HCT116 (cell line): ENCODE measurements at regions not wholly inside any gene's neighbourhood (a gene's known extent, or its start where the extent isn't known, plus 50 kb on each side); places are given as distances from the start of the nearest gene placed in this dataset.

Experiments
- ATAC-seq: fragments of 200-7000 bp; cut with Tn5 transposase; 2 replicates; pipeline ENCODE4 v1.9.1; 2020; ENCODE audit warnings: mild to moderate bottlenecking, moderate library complexity
- BruUV-seq: library from RNA; stranded (reverse); fragments of 400-500 nt; replicated peaks from 2 replicates; lab custom pipeline; 2021; lab: Mats Ljungman, UMichigan
- CTCF ChIA-PET: fragments of 300-600 bp; sonication (Branson Sonifier 250); formaldehyde crosslinking; loops from one replicate; lab custom pipeline; 2021; ENCODE audit warnings: antibody characterized with exemption; lab: Charles Lee
- POLR2A ChIA-PET: fragments of 300-600, 350-600 bp; sonication (Branson Sonifier 250); formaldehyde crosslinking; loops from one replicate; lab custom pipeline; 2021; ENCODE audit warnings: antibody characterized with exemption; lab: Charles Lee
- RAD21 ChIA-PET, 2 experiments: fragments of 300-600 bp; sonication (Branson Sonifier 250); formaldehyde crosslinking; loops; one replicate each; lab custom pipeline; 2023; ENCODE audit warnings: low total read pairs in 2 of 2; ENCODE audit not compliant: uncharacterized antibody in 2 of 2, unreplicated experiment in 2 of 2, low non-redundant PET in 1 of 2; lab: Charles Lee
- DNase-seq: peaks from one replicate; pipeline ENCODE4 v3.0.0-alpha.2; 2010; ENCODE audit warnings: low read depth, low spot score
- H2AFZ ChIP-seq: fragments of 200-600 bp; shearing (Covaris generic), sonication (generic); 2 replicates; pipeline ENCODE4 v1.6.1; 2017; ENCODE audit warnings: low read depth, mixed run types, mixed read lengths, antibody characterized with exemption, low read length; ENCODE audit not compliant: poor library complexity, severe bottlenecking
- H3K27ac ChIP-seq: 2 replicates; pipeline ENCODE4 v1.5.1; 2012; ENCODE audit warnings: low read depth, low read length
- H3K27me3 ChIP-seq: fragments of 200-600 bp; sonication (generic); 2 replicates; pipeline ENCODE4 v1.6.1; 2016; ENCODE audit warnings: mixed run types, low read length, mixed read lengths; ENCODE audit not compliant: insufficient read depth
- H3K36me3 ChIP-seq, 2 experiments: fragments of 200-500 bp in 1 of 2; fragments of 200-600 bp in 1 of 2; sonication (Bioruptor generic) in 1 of 2; sonication (generic) in 1 of 2; 2 replicates each; pipeline versions ENCODE4 v1.5.1 to v1.6.1; 2014 to 2016; ENCODE audit warnings: low read length in 2 of 2, inconsistent platforms in 1 of 2, mixed read lengths in 1 of 2, mixed run types in 1 of 2; ENCODE audit not compliant: insufficient read depth in 2 of 2, control insufficient read depth in 1 of 2
- H3K4me1 ChIP-seq, 2 experiments: fragments of 200-600 bp in 1 of 2; sonication (generic) in 1 of 2; 2 replicates each; pipeline versions ENCODE4 v1.5.1 to v1.6.1; 2012 to 2017; ENCODE audit warnings: low read length in 2 of 2, inconsistent platforms in 1 of 2, mild to moderate bottlenecking in 1 of 2, mixed read lengths in 1 of 2, mixed run types in 1 of 2, moderate library complexity in 1 of 2; ENCODE audit not compliant: insufficient read depth in 2 of 2, control insufficient read depth in 1 of 2
- H3K4me2 ChIP-seq: fragments of 200-600 bp; sonication (generic); 2 replicates; pipeline ENCODE4 v1.6.1; 2017; ENCODE audit warnings: mixed run types, low read length, mixed read lengths
- H3K4me3 ChIP-seq, 2 experiments: fragments of 200-600 bp in 1 of 2; sonication (generic) in 1 of 2; replicated peaks in 1 of 2; 2 replicates each; pipeline ENCODE4 v1.5.1; 2011 to 2016; ENCODE audit warnings: low read length in 2 of 2, control low read depth in 1 of 2, low read depth in 1 of 2, mild to moderate bottlenecking in 1 of 2, mixed read lengths in 1 of 2, mixed run types in 1 of 2
- H3K79me2 ChIP-seq: fragments of 200-600 bp; sonication (generic); 2 replicates; pipeline ENCODE4 v1.6.1; 2017; ENCODE audit warnings: mild to moderate bottlenecking, mixed run types, low read length, moderate library complexity, mixed read lengths; ENCODE audit not compliant: insufficient read depth
- H3K9ac ChIP-seq: fragments of 200-600 bp; sonication (generic); 2 replicates; pipeline ENCODE4 v1.6.1; 2016; ENCODE audit warnings: low read length, mixed read lengths
- H3K9me2 ChIP-seq: fragments of 200-600 bp; sonication (generic), shearing (Covaris generic); 2 replicates; pipeline ENCODE4 v1.6.1; 2017; ENCODE audit warnings: mixed run types, mild to moderate bottlenecking, moderate library complexity; ENCODE audit not compliant: insufficient read depth
- H3K9me3 ChIP-seq, 2 experiments: fragments of 200-500 bp in 1 of 2; fragments of 200-600 bp in 1 of 2; sonication (Bioruptor generic) in 1 of 2; sonication (generic) in 1 of 2; 2 replicates each; pipeline ENCODE4 v1.6.1; 2014 to 2017; ENCODE audit warnings: low read length in 2 of 2, mixed read lengths in 2 of 2, inconsistent platforms in 1 of 2, low read depth in 1 of 2, mild to moderate bottlenecking in 1 of 2, mixed run types in 1 of 2, moderate library complexity in 1 of 2; ENCODE audit not compliant: control insufficient read depth in 1 of 2, insufficient read depth in 1 of 2
- H4K20me1 ChIP-seq: fragments of 200-600 bp; sonication (generic), shearing (Covaris generic); 2 replicates; pipeline ENCODE4 v1.6.1; 2017; ENCODE audit warnings: mixed run types, mild to moderate bottlenecking, moderate library complexity; ENCODE audit not compliant: insufficient read depth
- CEBPB ChIP-seq: IDR thresholded peaks from 2 replicates; pipeline ENCODE4 v1.6.1; 2012; ENCODE audit warnings: low read depth
- ELF1 ChIP-seq: IDR thresholded peaks from 2 replicates; pipeline ENCODE4 v1.6.1; 2012; ENCODE audit warnings: low read depth, borderline replicate concordance
- EZH2 ChIP-seq: fragments of 200-600 bp; sonication (generic); IDR thresholded peaks from 2 replicates; pipeline ENCODE4 v1.6.1; 2017; ENCODE audit warnings: antibody characterized with exemption, mixed run types
- EZH2phosphoT487 ChIP-seq: fragments of 200-600 bp; IDR thresholded peaks from 2 replicates; pipeline ENCODE4 v1.6.1; 2018; ENCODE audit warnings: antibody characterized with exemption, borderline replicate concordance
- POLR2A ChIP-seq: IDR thresholded peaks from 2 replicates; pipeline ENCODE4 v1.7.0; 2011; ENCODE audit warnings: borderline replicate concordance; ENCODE audit not compliant: insufficient read depth, insufficient read length; ENCODE audit errors: extremely low read depth
- POLR2AphosphoS5 ChIP-seq: IDR thresholded peaks from 2 replicates; pipeline ENCODE4 v1.6.1; 2011; ENCODE audit warnings: mild to moderate bottlenecking, low read depth, low read length, moderate library complexity
- SP1 ChIP-seq: IDR thresholded peaks from 2 replicates; pipeline ENCODE4 v1.6.1; 2012; ENCODE audit warnings: low read depth
- TCF7L2 ChIP-seq: IDR thresholded peaks from 2 replicates; pipeline ENCODE4 v1.7.0; 2011; ENCODE audit warnings: borderline replicate concordance, inconsistent platforms; ENCODE audit not compliant: insufficient read depth, insufficient read length; ENCODE audit errors: extremely low read depth
- YY1 ChIP-seq: IDR thresholded peaks from 2 replicates; pipeline ENCODE4 v1.6.1; 2011; ENCODE audit warnings: low read length, low read depth, moderate library complexity, mild to moderate bottlenecking; ENCODE audit not compliant: insufficient replicate concordance; ENCODE audit errors: extremely low read depth
- ZFX ChIP-seq: fragments of 450-650 bp; IDR thresholded peaks from 2 replicates; pipeline ENCODE4 v1.6.1; 2017
- ZNF274 ChIP-seq: fragments of 200-500 bp; sonication (Bioruptor generic); IDR thresholded peaks from 2 replicates; pipeline ENCODE4 v1.6.1; 2014; ENCODE audit warnings: mild to moderate bottlenecking, low read depth, low read length, inconsistent platforms
- intact Hi-C: fragments of 100-400 bp; cut with micrococcal nuclease; formaldehyde crosslinking; loops from 2 replicates; pipeline ENCODE4 v1.10.0; 2022
- TF ChIP-seq, protein P1 (sequence below): IDR thresholded peaks from 2 replicates; pipeline ENCODE4 v1.6.1; 2011; ENCODE audit warnings: mild to moderate bottlenecking, low read length, moderate library complexity; ENCODE audit not compliant: insufficient replicate concordance; ENCODE audit errors: extremely low read depth

DNA sequence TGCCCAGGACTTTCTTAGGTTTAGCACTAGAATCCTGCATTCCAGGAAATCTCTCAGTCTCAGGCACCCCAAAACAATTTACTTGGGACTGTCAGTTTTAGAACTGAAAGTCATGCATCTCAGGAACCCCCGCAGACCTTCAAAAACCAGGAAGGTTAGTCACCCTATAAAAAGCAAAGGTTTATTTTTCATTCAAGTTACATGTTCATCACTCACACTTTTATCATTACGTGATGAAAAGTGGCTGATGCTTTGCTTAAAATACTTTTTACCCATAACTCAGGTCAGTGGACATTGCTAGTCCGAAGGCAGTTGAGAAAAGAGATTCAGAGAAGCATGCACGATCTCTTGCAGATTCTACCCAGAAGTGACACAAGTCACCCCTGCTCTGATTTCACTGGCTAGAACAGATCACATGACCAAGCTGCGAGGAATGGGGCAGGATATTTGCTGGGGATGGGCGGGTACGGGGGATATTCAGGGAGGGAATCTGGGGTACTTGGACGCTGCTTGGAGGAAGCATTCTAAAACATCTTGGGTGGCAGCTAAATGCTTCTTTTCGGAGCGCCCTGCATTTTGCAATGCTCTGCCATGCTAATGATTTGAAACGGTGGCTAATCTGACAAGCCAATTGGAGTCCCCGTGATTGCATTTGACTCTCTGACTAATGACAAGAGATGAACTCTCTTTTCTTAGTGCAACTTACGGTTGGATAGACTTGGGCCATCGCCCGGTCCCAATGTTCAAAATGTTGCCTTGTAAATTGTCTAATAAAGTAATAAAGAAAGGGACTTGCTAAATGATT, 110.2 kb downstream of the MIAT start:
- no peaks in the 10 kb centered on the region for H3K27me3 ChIP-seq
- H3K9me3 ChIP-seq = no peaks in the 10 kb centered on the region; a peak in 1 of 4 replicates
- intact Hi-C loops = no loop called here
- DNase-seq = no peak
- H3K9me2 ChIP-seq = no peaks in the 10 kb centered on the region
- no peaks in the 10 kb centered on the region for H3K4me1 ChIP-seq
- no TSS peak for BruUV-seq
- H3K4me3 ChIP-seq = no peak overlapping the region
- H3K36me3 ChIP-seq = no peaks in the 10 kb centered on the region
- no peak overlapping the region for H3K9ac ChIP-seq
- TF ChIP-seq, protein P1, sequence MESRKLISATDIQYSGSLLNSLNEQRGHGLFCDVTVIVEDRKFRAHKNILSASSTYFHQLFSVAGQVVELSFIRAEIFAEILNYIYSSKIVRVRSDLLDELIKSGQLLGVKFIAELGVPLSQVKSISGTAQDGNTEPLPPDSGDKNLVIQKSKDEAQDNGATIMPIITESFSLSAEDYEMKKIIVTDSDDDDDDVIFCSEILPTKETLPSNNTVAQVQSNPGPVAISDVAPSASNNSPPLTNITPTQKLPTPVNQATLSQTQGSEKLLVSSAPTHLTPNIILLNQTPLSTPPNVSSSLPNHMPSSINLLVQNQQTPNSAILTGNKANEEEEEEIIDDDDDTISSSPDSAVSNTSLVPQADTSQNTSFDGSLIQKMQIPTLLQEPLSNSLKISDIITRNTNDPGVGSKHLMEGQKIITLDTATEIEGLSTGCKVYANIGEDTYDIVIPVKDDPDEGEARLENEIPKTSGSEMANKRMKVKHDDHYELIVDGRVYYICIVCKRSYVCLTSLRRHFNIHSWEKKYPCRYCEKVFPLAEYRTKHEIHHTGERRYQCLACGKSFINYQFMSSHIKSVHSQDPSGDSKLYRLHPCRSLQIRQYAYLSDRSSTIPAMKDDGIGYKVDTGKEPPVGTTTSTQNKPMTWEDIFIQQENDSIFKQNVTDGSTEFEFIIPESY = no peak
- TF ChIP-seq ZFX = no peak
- no peak for TF ChIP-seq EZH2phosphoT487
- TF ChIP-seq EZH2 = no peak
- TF ChIP-seq ELF1 = no peak
- TF ChIP-seq POLR2AphosphoS5 = no peak
- ChIA-PET CTCF (no interaction called here), RAD21 (no interaction called here), POLR2A (no interaction called here)
- H3K4me2 ChIP-seq = no peak overlapping the region
- no peak overlapping the region for H2AFZ ChIP-seq
- H4K20me1 ChIP-seq = no peaks in the 10 kb centered on the region
- H3K27ac ChIP-seq = no peak overlapping the region
- no peak for ATAC-seq
- H3K79me2 ChIP-seq = no peaks in the 10 kb centered on the region

DNA sequence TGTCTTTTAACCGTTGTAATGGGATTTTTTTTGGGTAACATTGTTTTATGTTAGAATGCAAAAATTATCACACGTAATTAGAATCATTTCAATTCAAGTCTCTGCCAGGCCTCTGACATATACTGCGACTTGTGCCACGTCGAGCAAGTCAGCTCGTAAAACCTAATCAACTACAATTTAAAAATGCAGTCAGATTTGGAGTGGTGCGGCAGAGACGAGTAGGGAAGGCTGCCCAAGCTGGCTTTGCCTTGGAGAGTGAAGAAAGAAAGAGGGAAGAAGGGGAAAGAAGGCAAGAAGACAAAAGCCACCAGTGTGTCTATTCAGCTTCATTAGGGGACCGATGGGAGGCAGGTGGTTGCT, 110.7 kb downstream of the MIAT start:
- H3K9me3 ChIP-seq = no peaks in the 10 kb centered on the region; a peak in 1 of 4 replicates
- H3K36me3 ChIP-seq = no peaks in the 10 kb centered on the region
- intact Hi-C loops = no loop called here
- no peak for TF ChIP-seq ZNF274
- TF ChIP-seq SP1 = no peak
- TF ChIP-seq POLR2A = no peak
- TF ChIP-seq POLR2AphosphoS5 = no peak
- no peak for TF ChIP-seq TCF7L2
- TF ChIP-seq CEBPB = no peak
- TF ChIP-seq ELF1 = no peak
- TF ChIP-seq YY1 = no peak
- TF ChIP-seq, all 23 proteins: peak for 0
- Histone ChIP-seq H3K4me1 (no peaks in the 10 kb centered on the region), H3K27me3 (no peaks in the 10 kb centered on the region), H3K79me2 (no peaks in the 10 kb centered on the region), H3K27ac (no peak overlapping the region), H3K9me2 (no peaks in the 10 kb centered on the region), H3K4me2 (no peak overlapping the region), H3K4me3 (no peak overlapping the region), H4K20me1 (no peaks in the 10 kb centered on the region), H3K9ac (no peak overlapping the region), H2AFZ (no peak overlapping the region)
- ChIA-PET POLR2A (no interaction called here), RAD21 (no interaction called here), CTCF (no interaction called here)
- DNase-seq (no peak), ATAC-seq (no peak)
- no TSS peak for BruUV-seq
